Fibroblast of mammary gland (primary cell): ENCODE measurements at regions not wholly inside any gene's neighbourhood (a gene's known extent, or its start where the extent isn't known, plus 50 kb on each side); places are given as distances from the start of the nearest gene placed in this dataset.
A peak's percentile ranks its signal among the peaks of the same experiment; 100 is the strongest.

ENCODE experiments used
- DNase-seq: peaks from one replicate; pipeline ENCODE4 v3.0.0-alpha.2; 2010; ENCODE audit warnings: low read depth
- H3K4me3 ChIP-seq: 2 replicates; pipeline ENCODE4 v1.5.1; 2011; ENCODE audit warnings: low read depth, mild to moderate bottlenecking, low read length, moderate library complexity; ENCODE audit not compliant: control insufficient read depth
- CTCF ChIP-seq: conservative IDR thresholded peaks from 2 replicates; pipeline ENCODE4 v1.5.1; 2011; ENCODE audit warnings: low read depth, low read length, inconsistent platforms; ENCODE audit not compliant: control insufficient read depth, insufficient read depth

- H3K4me3 ChIP-seq: no peak overlapping the region
- TF ChIP-seq CTCF: no peak
- peak; percentile 85 for DNase-seq
Observed at GRCh38 chr11:45021692-45022141, 71.0 kb upstream of the TP53I11 start.

- peak; percentile 34 for DNase-seq
- no peak overlapping the region for H3K4me3 ChIP-seq
- TF ChIP-seq CTCF: no peak
Observed at GRCh38 chr11:45022294-45023064, 71.8 kb upstream of the TP53I11 start.

- no peak for DNase-seq
- no peak overlapping the region for H3K4me3 ChIP-seq
- no peak for TF ChIP-seq CTCF
Observed at GRCh38 chr11:45023065-45023365, 72.3 kb upstream of the TP53I11 start.

- no peak for DNase-seq
- no peak for TF ChIP-seq CTCF
- H3K4me3 ChIP-seq: no peak overlapping the region
Observed at GRCh38 chr11:45024316-45024715, 73.6 kb upstream of the TP53I11 start.

GRCh38 chr11:45024846-45025588 is 74.3 kb upstream of the TP53I11 start:
- no peak for DNase-seq
- TF ChIP-seq CTCF: no peak
- H3K4me3 ChIP-seq: no peak overlapping the region

- H3K4me3 ChIP-seq: no peak overlapping the region
- no peak for TF ChIP-seq CTCF
- DNase-seq: peak; percentile 36
Observed at GRCh38 chr11:45025716-45026492, 75.2 kb upstream of the TP53I11 start.
